ENCODE measurements at regions not wholly inside any gene's neighbourhood (a gene's known extent, or its start where the extent isn't known, plus 50 kb on each side); places are given as distances from the start of the nearest gene placed in this dataset.

- no peak for TF ChIP-seq FOXM1 (IDR thresholded peaks at IDR 0.05; ENCODE audit: borderline replicate concordance)
- TF ChIP-seq SUZ12 (IDR thresholded peaks at IDR 0.05), result no peak
- TF ChIP-seq BHLHE40 (IDR thresholded peaks at IDR 0.05; ENCODE audit: borderline replicate concordance), result no peak
- no peak for TF ChIP-seq LEF1 (IDR thresholded peaks at IDR 0.05; ENCODE audit: borderline replicate concordance)
- TF ChIP-seq L3MBTL2 (conservative IDR thresholded peaks at IDR 0.05), result no peak
- no peak for TF ChIP-seq SP1 (IDR thresholded peaks at IDR 0.05)
These were observed 1013.6 kb downstream of the UQCRFS1 start for GRCh38 chr19:28199323-28199722.
